HG03342 (cell line): ENCODE measurements at regions not wholly inside any gene's neighbourhood (a gene's known extent, or its start where the extent isn't known, plus 50 kb on each side); places are given as distances from the start of the nearest gene placed in this dataset.

Source experiments
- ATAC-seq: cut with Tn5 transposase; IDR thresholded peaks from one replicate; pipeline ENCODE4 v1.9.1; 2021; ENCODE audit warnings: mild to moderate bottlenecking, moderate library complexity; ENCODE audit not compliant: unreplicated experiment

DNA sequence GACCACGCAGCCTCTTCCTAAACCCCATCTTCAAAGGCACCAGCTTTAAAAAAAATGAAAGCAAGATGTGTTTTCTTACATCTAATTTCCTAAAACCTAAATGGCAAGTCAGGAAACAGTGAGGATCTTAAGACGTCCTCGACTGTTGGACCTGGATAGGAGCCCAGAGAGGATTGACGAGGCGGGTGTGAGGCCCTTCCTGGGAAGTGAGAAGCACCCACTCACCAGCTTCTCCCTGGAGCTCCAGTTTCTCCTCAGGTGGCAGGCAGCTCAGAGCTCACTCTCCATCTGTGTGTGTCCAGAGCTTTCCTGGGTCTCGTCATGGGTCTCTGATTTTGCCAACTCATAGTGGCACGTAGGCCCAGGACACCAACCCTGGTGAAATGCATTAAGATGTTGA, 614.0 kb upstream of the AUTS2 start:
- no peak for ATAC-seq

DNA sequence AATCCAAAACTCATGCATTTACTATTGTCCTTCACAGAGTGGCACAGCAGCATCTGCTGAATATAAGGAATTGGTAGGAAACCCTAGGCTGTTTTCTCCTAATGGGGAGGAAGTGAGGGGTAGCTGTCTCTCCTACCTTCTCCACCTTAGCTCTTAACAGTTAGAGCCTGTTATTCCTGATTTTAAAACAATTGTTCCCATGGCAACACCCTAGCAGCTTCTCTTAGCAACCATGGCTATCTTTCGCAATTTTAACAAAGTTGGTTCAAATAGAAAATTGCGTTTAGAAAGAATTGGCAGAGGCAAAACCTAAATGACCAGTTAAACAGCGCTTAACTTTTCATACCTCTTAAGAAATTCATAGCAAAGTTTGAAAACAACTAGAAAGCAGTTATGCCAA, 603.4 kb upstream of the AUTS2 start:
- ATAC-seq = no peak

DNA sequence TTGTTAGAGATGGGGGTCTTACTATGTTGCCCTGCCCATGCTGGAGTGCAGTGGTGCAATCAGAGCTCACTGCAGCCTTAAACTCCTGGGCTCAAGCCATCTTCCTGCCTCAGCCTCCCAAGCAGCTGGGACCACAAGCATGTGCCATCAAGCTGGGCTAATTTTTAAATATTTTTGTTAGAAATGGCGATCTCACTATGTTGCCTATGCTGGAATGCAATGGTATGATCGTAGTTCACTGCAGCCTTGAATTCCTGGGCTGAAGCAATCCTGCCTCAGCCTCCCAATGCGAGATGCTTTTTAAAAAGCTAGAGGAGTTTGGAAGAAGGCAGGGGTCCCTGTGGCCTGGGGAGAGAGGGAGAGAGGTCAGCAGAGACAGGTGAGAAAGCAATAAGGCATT, 600.1 kb upstream of the AUTS2 start:
- no peak for ATAC-seq

DNA sequence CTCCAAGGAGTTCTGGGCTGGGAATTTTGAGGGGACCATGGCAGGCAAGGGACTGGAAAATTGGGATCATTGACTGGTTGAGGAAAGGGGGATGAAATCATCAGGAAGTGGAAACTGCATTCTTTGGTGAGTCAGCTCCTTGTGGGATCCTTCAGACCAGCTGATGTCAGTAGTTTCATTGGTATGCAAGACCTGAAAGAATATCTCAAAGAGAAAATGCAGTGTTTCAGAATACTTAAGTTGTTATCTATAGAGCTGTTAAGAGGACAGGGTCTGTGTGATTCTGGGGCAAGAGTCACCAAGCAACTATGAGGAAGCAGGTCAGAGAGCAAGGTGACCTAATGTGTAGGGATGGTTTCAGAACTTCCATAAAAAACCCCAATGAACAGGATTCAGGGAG, 595.9 kb upstream of the AUTS2 start:
- no peak for ATAC-seq

DNA sequence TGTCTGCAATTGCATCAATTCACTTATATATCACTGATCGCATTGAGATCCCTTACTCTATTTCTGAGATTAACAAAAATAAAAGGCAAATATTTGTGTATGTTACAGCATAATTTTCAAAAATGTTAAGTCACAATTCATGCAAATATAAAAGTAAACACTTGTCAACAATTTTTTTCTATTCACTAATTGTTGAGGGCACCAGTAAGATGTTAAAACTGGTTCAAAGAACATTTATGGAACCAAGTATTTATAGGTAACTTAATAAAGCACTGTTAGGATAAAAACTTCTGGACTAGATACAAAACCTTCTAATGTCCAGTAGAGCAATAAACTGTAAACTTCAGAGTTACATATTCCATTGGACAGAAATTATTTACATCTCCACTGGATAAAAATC, 586.1 kb upstream of the AUTS2 start:
- no peak for ATAC-seq

DNA sequence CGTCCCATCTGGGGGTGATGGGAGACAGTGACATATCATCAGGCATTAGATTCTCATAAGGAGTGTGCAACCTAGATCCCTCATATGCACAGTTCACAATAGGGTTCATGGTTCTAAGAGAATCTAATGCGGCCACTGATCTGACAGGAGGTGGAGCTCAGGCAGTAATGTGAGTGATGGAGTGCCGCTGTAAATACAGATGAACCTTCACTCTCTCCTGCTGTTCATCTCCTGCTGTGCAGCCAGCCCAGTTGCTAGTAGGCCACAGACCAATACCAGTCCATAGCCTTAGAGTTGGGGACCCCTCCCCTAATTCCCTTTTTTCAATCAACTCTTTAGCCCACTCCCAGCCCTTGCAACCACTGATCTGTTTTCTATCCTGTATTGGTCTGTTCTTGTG, 581.1 kb upstream of the AUTS2 start:
- ATAC-seq = no peak

DNA sequence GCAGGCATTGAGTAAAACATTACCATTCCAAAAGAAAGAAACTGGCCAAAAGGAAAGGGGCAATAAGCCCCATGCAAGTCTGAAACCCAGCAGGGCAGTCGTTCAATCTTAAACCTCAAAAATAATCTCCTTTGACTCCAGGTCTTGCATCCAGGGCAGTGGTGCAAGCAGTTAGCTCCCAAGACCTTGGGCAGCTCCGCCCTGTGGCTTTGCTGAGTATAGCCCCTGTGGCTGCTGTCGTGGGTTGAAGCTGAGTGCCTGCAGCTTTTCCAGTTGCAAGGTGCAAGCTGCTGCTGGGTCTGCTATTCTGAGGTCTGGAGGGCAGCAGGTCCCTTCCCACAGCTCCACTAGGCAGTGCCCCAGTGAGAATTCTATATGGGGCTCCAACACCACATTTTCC, 580.1 kb upstream of the AUTS2 start:
- ATAC-seq = no peak

DNA sequence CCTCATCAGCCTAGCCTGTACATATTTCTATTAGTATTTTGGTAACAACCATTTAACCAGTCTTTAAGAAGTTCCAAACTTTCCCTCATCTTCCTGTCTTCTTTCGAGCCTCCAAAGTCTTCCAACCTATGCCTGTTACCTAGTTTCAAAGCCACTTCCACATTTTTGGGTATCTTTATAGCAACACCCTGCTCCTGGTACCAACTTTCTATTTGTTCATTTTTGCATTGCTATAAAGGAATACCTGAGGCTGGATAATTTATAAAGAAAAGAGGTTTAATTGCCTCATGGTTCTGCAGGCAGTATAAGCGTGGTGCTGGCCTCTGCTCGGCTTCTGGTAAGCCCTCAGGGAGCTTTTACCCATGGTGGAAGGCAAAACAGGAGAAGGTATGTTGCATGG, 578.8 kb upstream of the AUTS2 start:
- ATAC-seq = no peak

DNA sequence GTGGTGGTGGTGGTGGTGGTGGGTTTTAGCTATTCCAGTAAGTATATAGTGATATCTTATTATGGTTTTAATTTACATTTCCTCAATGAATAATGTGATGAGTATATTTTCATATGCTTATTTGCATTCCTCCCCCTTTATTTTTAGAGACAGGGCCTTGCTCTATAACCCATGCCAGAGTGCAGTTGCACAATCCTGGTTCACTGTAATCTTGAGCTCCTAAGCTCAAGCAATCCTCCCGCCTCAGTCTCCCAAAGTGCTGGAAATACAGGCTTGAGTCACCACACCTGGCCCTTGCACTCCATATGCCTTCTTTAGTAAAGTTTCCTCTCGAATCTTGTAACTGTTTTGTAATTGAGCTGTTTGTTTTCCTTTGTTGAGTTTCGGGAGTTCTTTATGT, 577.7 kb upstream of the AUTS2 start:
- no peak for ATAC-seq

DNA sequence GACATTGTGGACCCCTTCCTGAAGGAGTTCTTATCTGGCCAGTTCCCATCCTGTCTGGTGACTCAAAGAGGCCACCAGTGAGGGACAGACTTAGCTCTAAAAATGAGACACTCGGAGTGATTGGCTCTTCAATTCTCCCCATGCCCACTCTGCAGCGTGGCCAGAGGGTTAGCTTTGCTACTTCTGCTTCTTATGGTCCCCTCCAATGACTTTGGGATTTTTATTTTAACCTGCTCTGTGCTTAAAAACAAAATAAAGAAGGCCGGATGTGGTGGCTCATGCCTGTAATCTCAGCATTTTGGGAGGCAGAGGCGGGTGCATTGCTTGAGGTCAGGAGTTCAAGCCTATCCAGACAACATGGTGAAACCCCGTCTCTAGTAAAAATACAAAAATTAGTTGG, 573.0 kb upstream of the AUTS2 start:
- ATAC-seq = no peak

DNA sequence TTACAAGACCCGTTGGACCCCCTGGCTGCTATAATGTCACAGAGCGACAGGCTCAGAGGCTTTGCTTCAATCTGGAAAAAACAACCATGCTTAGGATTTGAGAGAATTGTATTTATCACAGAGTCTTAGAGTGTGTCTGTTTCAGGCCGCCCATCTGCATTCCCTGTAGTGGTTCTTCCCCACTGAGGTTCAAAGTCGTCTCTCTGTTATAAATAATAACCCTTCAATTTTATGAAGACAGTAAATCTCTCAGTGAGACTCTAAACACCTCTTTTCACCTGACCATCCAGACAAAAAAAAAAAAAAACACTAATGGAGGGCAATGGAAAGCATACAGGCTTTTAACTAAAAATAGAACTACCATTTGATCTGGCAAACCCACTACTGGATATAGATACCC, 565.4 kb upstream of the AUTS2 start:
- ATAC-seq = no peak

DNA sequence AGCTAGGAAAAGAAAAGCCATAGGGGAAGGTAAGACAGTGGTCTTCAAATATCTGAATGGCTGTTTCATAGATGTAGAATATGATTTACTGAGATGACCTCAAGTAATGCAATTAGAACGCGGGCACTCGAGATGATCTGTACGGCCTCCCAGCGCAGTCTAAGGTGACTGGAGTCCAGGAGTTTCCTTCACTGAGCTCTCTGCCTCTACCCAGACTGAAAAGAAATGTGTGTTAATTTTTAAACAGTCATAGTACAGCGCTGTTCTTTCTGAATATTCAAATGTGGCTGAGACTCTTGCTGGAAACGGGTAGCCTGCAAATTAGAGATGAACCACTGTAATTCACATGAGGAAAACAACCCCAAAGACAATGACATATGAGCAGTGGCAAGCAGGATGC, 562.4 kb upstream of the AUTS2 start:
- ATAC-seq = no peak

DNA sequence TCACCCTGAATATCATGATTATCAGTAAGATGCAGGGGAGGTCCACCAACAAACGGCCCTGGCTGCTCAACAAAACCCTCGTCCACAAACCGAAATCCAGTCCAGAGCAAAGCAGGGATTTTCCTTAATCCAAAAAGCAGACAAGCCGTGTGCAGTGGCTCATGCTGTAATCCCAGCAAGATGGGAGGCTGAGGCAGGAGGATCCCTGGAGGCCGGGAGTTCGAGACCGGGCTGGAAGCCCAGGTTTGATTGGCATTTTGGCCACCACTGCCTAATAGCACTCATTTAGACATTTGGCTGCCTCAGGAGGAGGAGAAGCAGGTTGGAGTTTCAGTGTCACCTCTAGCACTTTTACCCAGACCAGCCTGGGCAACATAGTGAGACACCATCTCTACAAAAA, 562.0 kb upstream of the AUTS2 start:
- no peak for ATAC-seq

DNA sequence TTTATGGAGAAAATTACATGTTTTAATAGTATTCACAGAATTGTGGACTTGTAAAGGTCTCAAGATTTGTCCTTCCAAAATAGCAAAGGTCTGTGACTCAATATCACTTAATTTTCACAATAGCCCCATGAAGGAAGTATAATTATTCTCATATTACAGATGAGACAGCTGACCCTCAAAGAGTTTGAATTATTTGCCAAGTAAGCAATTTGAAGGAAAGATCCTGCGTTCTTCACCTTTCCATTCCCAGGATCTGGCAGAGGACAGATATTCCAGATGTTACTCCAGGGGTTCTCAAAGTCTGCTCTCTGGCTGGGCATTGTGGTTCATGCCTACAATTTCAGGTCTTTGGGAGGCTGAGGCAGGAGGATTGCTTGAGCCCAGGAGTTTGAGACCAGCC, 559.4 kb upstream of the AUTS2 start:
- ATAC-seq = no peak

DNA sequence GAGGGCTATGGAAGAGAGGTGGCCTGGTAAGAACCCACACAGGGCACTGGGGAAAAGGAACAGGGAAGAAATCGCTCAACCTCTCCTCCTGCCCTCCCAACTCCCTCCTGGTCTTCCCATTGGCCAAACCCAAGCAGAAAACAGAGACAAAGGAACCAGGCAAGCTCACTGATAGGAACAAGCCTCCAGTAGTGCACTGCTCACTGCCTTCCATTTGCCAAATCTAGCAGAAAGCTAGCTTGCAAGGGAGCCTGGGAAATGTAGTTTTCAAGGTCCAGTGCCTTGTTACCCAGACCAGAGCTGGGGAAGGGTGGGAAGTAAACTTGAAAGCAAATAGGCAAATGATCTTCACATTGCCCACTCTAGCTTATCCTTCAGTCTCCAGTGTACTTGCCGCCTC, 556.1 kb upstream of the AUTS2 start:
- ATAC-seq = no peak

DNA sequence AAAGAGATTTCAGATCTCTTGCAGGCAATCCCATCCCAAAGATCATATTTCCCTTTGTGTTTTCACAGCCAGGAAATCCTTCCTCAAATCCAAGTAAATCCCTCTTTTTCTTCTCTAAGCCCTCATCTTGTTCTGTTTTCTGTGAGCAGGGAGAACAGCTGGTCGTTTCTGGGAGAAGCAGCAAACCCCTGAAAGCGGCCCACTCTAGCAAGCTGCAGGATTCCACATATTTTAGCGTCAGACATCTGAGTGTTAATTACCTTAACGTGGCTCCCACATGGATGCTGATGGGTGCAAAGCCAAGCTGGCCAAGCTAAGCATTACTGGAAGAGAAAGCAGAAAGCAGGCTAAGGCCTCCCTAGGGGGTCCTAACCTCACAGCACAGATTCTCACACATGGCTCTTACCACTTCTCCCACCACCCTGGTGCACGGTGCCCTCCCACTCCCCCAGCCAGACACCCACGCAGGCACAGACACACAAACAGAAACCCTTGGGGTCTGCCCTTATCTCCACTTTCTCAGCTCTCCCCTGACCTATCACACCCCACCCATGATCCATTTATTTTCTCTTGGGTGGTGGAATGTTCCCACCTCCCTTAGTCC, 551.0 kb upstream of the AUTS2 start:
- no peak for ATAC-seq

DNA sequence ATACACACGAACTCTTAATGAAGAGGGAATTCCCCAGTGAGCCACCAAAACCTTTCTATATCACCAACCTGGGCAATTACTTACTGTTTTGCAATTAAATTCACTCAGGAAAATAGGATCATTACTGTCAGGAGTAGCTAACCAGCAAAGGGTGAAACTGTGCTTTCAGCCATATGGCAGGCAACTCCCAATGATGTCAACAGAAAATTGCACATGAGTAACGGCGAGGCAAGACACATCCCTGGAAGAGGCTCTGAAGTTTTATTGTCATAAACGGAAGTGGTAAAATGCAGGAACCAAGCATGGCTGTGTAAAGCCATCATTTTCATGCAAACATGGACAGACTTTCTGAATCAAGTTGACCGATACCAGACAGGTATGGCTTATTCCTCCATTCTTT, 548.9 kb upstream of the AUTS2 start:
- ATAC-seq = no peak

DNA sequence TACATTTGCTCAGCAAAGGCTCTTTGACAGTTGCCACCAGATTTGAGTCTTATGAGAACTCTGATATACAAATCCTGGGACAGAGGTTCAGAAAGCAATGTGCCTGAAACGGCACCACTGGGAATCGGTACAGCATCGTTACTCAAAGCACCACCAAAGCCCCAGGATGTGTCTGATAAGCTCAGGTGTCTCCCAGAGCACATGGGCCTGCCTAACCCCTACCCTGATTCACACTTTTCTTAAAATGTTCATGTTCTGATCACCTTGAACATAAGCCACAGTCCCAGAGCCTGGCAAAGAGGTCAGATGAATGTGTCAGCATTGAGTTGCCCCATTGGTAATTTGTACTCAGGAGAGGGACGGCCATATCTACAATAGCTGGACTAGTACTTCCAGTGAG, 545.8 kb upstream of the AUTS2 start:
- ATAC-seq = no peak

DNA sequence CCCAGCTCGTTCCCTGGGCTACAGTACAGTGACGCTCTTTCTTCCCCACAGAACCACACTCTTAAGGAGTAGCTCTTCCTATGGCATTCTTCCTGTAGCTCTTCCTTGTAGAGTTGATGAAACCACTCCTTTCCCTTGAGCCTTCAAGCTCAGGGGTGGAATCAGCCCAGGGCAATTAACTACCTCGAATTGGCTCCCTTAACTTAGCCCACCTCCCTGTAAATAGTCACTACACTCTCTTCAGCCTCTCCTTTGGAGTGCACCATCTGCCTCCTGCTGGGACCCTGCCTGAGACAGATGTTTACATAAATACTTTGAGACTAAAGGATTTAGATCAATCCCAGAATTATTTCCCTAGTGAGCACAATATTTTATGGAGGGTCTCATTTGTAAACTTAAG, 537.8 kb upstream of the AUTS2 start:
- ATAC-seq = no peak

DNA sequence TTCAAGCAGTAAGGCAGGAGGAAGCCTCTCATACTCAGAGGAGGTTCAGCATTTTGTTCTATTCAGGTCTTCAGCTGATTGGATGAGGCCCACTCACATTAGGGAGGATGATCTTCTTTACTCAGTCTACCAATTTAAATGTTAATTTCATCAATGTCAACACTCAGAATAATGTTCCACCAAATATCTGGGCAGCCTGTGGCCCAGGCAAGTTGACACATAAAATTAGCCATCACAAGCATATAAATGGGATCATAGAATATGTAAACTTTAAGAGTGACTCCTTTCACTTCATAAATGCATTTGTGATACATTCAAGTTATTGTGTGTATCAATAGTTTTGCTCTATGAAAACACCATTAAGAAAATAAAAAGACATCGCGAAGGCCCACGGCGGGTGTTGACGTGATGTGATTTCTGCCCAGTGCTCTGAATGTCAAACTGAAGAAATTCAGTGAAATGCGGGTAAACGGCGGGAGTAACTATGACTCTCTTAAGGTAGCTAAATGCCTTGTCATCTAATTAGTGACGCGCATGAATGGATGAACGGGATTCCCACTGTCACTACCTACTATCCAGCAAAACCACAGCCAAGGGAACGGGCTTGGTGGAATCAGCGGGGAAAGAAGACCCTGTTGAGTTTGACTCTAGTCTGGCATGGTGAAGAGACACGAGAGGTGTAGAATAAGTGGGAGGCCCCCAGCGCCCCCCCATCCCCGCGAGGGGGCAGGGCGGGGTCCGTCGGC, 536.1 kb upstream of the AUTS2 start:
- ATAC-seq = no peak

DNA sequence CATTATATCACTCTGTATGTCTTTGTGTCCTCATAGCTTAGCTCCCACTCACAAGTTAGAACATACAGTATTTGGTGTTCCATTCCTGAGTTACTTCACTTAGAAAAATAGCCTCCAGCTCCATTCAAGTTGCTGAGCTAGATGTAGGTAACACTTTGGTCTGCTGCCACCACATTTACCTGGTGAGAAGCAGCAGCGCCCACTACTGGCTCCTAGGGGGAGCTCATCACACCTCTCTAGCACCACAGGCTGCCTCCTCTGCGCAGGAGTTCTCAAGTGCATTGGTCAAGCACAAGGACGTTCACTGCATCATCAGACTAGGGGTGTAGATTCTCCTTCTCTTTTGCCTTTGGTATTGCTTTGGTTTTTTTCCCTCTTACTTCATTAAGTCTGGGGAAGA, 530.9 kb upstream of the AUTS2 start:
- no peak for ATAC-seq

DNA sequence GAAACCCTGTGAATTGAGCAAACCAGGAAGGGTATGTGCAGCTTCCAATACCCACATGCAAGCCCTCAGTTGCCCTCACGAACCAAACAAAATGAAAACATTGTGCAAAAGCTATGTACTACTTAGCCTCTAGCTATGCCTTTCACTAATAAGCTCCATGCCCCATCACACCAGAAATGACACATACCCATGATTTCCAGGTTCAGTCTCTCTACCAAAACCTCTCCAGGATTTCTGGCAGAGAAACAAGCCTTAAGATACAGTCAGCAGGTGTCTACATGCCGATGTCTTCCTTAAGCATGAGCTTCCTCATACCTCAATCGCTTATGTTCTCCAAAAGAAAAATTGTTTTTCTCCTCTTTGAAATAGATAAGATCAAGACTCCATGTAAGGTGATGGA, 527.8 kb upstream of the AUTS2 start:
- ATAC-seq = no peak

DNA sequence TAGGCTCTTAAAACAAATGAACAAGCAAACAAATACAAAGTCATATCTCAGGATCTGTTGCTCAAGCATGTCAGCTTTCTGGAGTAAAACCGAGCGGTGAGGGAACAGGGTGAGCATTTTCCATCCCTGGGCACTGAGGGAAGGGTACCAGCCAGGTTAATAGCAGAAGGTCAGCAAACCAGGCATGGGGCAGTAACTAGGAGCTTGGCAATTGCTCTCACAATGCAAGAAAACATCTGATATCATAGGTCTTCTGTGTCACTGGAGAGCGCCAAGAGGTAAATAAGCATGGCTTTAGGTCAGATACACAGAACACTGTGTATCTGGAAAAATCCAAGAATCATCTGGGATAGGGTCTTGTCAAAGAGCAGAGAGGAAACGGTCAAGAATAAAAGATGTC, 521.7 kb upstream of the AUTS2 start:
- no peak for ATAC-seq
